HPDE6-E6E7 (cell line): ENCODE measurements at regions not wholly inside any gene's neighbourhood (a gene's known extent, or its start where the extent isn't known, plus 50 kb on each side); places are given as distances from the start of the nearest gene placed in this dataset.
"Not testable (repeated sequence)": the region's sequence is repeated elsewhere in the genome, so short reads cannot be mapped to it uniquely, and the experiment has no call there.

Experiments
- DNase-seq: peaks from one replicate; pipeline ENCODE4 v3.0.0; 2011; ENCODE audit warnings: missing footprints; ENCODE audit errors: extremely low spot score

DNA sequence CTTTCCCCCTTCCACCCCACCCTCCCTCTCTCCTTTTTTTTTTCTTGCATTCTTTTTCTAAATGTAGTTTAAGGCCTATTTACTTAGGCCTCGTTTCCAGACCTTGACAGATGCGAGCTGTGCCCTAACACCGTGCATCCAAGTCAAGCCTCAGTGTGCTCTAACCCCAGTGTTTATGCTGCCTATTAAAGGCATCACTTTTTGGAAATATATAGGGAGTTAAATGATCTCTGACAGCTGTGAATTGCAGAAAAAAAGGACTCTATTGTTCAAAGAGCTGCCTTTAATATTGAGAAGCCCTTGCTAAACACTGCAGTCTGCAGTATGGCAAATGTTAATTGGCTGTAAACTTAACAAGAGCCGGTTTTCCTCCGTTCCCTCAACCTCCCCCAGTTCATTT is 270.4 kb upstream of the TUT7 start:
- no peak for DNase-seq

DNA sequence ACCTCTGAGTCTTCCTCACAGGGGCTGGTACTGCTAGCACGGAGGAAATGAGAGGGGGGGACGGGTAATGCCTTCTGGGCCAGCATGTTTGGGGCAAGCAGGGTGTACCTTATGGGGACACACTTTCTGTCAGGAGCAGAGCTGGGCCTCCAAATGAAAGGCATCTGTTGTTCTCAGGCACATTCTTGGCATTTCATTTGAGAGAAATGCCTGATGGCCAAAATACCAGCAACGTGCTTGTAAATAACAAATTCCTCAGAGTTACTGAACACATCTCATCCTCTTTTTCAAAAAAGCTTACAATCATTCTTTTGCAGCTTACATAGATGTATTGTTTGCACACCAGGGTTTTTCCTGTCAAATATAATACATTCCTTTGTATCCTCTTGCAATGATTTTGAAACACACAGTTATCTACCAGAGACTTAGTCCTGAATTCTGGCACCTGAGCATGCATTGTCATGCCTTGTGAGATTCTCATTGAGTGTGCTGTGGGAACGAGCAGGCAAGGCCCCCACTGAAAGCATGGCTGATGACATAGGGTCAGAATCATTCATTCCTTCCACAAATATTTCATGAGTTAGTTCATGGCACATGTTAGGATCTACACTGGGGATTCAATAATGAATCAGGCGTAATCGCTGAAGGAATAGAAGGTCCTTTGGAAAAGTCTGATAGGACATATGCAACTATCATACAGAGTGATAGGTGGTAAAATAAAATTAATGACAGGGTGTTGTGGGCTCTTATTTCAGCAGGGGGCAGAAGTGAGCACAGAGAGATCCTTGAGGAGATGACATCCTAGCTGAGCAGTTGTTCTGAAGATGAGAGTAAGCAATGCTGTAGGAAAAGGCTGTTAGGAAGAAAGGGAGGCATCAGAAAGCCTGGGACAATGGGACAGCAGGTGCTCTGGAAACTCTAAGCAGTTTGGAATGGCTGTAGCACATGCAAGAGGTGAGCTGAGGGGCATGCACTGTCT is 260.9 kb upstream of the TUT7 start:
- no peak for DNase-seq

DNA sequence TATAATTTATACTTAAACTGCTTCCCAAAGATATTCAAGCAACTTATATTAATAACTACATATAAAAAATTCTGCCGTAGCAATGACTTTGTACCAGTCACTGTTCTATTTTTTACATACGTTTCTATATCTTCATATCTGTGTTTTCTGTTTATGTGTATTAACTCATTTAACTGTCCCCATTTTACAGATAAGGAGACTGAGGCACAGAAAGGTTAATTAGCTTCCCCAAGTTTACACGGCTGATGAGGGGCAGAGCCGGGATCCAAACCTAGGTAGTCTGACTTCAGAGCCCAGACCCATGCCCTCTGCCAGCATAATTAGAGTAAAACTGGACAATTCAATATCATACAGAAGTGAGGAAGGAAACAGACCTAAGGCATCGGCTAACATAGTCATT is 259.7 kb upstream of the TUT7 start:
- no peak for DNase-seq

- not testable (repeated sequence) for DNase-seq
Observed at GRCh38 chr9:86611534-86611933, 257.3 kb upstream of the TUT7 start.

GRCh38 chr9:86605303-86605702 is 251.1 kb upstream of the TUT7 start:
- DNase-seq, result no peak

DNA sequence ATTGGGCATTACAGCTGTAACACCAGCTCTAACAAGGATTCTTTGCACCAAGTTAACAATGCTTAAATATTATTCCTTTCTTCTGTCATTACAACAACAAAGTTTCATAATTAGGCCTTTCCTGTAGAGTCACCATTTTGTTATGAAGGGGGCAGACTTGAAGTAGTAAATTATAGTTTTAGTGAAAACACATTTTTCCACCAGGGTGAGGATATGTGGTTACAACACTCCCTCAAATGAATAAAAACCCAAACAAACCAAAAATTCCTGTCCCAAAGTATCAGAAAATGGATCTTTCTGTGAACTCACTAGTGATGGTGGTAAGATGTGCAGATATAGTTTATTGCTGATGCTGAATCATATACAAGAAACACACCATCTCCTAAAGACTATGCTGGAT is 250.5 kb upstream of the TUT7 start:
- DNase-seq, result no peak

- DNase-seq, result no peak
Observed at GRCh38 chr9:86602715-86603114, 248.5 kb upstream of the TUT7 start.

GRCh38 chr9:86601697-86602096 is 247.5 kb upstream of the TUT7 start:
- DNase-seq, result no peak

GRCh38 chr9:86600977-86601376 is 246.8 kb upstream of the TUT7 start:
- DNase-seq, result no peak

- DNase-seq, result no peak
Observed at GRCh38 chr9:86600291-86600690, 246.1 kb upstream of the TUT7 start.

GRCh38 chr9:86599561-86599960 is 245.4 kb upstream of the TUT7 start:
- DNase-seq, result no peak

DNA sequence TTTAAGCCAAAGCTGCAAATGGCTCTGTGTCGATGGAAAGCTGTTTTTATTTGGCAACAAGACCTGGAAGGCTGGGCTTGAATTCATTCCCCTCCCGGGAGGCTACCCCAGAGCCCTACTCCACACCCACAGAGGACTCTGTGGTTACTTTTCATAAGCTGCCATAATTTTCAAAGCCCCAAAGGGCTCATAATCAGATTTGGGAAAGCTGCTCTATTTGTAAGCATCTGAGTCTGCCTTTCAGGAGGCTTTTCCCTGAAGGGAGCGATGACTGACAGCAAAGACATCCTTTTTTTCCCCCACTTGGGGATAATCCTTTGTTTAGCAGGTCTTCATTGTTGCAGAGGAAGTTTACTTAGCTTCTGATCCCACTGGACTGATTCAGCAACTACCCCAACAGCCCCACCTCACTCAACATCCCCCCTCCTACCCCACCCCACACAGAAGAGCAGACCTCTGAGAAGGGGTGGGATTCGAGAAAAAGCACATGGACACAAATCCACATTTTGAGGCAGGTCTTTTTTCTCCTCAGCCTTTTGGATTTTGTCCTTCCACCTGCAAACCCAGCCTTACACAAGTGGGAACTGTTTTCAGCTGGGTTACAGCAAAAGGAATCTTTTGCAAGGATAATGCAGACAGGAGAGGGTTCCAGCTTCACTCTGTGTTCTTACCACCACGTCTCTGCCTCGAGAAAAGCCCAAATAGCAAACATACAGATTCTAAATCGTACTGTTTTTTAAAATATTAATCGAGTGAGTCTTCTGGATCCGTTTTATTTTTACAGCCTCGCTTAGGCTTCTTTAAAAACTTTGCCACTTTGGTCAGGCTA is 244.4 kb upstream of the TUT7 start:
- no peak for DNase-seq

- DNase-seq, result no peak
Observed at GRCh38 chr9:86594724-86595123, 240.5 kb upstream of the TUT7 start.

DNA sequence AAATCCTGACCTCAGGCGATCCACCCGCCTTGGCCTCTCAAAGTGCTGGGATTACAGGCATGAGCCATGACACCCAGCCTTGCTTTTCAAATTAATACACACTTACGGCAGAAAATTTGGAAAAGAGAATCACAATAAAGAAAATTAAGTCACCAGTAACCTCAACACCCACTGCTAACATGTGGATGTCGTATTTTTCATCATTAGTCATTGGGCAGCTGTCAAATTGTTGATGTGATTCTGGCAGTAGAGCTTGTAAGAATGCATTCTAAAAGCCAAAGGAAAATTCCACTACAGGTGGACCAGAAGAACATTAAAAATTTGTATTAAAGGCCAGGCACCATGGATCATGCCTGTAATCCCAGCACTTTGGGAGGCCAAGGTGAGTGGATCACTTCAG is 237.3 kb upstream of the TUT7 start:
- no peak for DNase-seq

- DNase-seq, result no peak
Observed at GRCh38 chr9:86589730-86590129, 235.5 kb upstream of the TUT7 start.

- no peak for DNase-seq
Observed at GRCh38 chr9:86589273-86589672, 235.1 kb upstream of the TUT7 start.

- DNase-seq, result no peak
Observed at GRCh38 chr9:86586144-86586494, 231.9 kb upstream of the TUT7 start.

DNA sequence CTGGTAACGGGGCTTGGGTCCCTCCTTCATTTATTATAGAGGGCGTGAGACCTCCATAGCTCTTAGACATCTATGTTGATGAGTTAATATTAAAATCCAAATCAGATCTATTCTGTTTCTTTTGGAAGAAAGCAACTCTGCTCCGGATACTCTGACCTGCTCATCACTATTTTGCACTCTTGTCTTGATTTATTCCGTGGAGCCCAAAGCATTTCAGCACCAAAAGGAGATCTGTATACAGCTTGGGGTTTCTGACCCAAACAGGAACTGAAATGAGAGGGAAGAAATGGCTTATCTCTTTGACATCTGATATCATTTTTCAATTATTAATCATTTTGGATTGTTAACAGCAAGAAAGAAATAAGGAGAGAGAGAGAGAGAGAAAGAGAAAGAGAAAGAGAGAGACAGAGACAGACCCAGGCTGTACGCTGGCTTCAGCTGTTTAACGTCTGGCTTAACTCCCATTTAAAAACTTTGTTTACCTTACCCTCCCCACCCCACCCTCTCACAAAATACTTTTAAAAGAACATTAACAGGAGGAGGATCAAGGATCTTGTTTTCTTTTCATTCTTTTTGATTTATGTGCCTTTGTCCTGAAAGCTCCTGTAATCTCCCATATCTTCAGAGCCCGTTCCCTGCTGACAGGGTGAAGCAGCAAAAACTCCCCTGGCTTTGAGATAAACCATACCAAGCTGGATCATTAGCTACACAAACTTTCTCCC is 231.4 kb upstream of the TUT7 start:
- no peak for DNase-seq

GRCh38 chr9:86580688-86581087 is 226.5 kb upstream of the TUT7 start:
- DNase-seq, result no peak

DNA sequence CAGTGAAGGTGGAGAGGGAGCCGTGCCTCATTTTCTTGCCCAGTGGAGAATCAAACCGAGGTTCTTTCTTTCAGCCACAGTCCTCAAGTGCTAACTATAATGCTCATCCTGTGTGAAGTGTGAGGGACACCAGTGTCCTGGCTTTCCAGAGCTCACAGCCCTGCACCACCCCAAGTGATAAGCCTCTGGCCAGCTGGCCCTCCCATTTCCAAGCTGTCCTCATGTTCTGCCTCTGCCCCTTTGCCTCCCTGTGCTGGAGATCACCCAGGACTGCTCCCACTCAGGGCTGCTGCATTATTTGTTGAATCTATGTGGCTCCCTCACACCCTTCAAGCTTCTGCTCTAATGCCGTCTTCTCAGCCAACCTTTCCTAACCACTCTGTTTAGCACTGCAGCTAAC is 224.5 kb upstream of the TUT7 start:
- DNase-seq, result no peak

DNA sequence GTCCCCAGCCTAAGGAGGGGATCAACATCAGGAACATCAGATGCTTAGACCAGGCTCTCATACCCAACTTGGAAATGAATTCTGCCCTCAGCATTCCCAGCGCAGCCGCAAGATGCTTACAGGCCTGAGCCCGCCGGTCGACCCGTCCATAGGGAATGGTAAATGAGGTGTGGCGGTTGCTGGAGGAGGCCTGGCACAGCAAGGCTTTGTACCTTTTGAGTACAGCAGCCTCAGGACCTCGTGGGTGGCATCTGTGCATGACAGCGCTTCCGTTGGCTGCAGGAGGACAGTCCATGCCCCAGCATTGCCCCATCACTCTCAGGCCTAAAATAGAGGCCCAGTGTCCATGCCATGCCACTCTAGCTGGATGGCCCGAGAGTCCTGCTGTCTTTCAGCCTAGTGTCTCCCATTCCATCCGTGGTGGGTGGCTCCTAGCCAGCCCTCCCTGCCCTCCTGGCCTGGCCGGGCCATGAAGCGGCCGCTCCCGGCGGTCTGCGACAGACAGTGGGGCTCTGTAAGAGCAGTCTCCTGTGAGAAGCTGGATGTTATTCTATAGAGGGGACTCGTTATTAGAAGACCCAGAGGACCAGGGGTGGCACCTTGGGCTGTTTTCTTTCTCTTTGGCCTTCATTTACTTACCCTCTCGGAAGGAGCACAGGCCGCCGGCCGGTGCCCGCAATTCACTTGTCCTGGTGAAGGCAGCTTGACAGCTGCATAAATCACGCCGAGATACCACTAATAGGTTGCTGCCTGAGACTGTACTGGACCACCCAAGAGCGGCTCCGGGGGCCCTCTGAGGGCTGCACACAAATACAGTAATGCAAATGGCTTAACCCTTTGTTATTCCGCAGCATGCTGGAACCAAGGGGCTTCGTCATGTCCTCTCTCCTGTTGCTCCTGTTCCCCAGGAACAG is 223.5 kb upstream of the TUT7 start:
- DNase-seq, result no peak
